ENCODE measurements at regions not wholly inside any gene's neighbourhood (a gene's known extent, or its start where the extent isn't known, plus 50 kb on each side); places are given as distances from the start of the nearest gene placed in this dataset.

DNA sequence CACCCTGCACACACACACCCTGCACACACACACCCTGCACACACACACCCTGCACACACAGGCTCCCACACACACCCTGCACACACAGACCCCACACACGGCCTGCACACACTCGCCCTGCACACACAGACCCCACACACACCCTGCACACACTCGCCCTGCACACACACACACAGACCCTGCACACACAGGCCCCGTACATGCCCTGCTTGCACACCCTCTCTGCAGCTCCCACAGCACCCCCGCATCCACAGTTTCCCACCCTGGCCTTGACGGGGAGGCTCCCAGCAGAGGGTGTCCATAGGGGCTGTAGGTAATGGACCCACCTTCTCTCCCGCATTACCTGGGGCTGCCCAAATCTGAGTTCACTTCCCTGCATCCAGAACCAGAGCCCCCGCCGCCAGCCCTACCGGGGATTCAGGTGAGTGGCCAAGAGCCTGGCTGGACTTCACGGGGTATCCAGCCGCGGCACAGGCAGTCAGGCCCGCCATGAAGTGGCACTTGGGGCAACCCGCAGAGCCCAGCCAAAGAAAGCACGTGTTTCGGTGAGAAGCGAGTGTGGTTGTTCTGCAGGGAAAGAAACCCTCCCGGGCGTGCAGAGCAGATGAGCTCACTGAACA, 88.6 kb upstream of the GPC1 start:
- TF ChIP-seq GATA2 (IDR thresholded peaks at IDR 0.05; ENCODE audit: low read depth, low read length) (no peak), GATA3 (IDR thresholded peaks at IDR 0.05; ENCODE audit: low read depth, low read length) (no peak)

Data from SH-SY5Y (cell line).